ENCODE measurements at regions not wholly inside any gene's neighbourhood (a gene's known extent, or its start where the extent isn't known, plus 50 kb on each side); places are given as distances from the start of the nearest gene placed in this dataset.

- TF ChIP-seq SIN3A (IDR thresholded peaks at IDR 0.05; ENCODE audit: low read depth) = no peak
- TF ChIP-seq ZFX (IDR thresholded peaks at IDR 0.05) = no peak
- TF ChIP-seq SRF (IDR thresholded peaks at IDR 0.05; ENCODE audit: low read depth) = no peak
- TF ChIP-seq CEBPB (IDR thresholded peaks at IDR 0.05; ENCODE audit: low read depth) = no peak
- TF ChIP-seq REST (IDR thresholded peaks at IDR 0.05; ENCODE audit: low read depth) = no peak
- TF ChIP-seq ZNF274 (IDR thresholded peaks at IDR 0.05; ENCODE audit: low read depth, low read length) = no peak
- no peak for TF ChIP-seq JUND (IDR thresholded peaks at IDR 0.05)
- no peak for TF ChIP-seq POLR2AphosphoS5 (IDR thresholded peaks at IDR 0.05; ENCODE audit: low read depth, low read length)
- no peak for TF ChIP-seq SP1 (IDR thresholded peaks at IDR 0.05; ENCODE audit: low read depth)
Observed at GRCh38 chr15:61479613-61480012, 250.5 kb upstream of the RORA start (continued).

- BruUV-seq (replicated peaks) = no TSS peak
- ChIA-PET RAD21 (ENCODE audit: low non-redundant PET in 1 of 2, low total read pairs in 2 of 2, uncharacterized antibody in 2 of 2, unreplicated experiment in 2 of 2) (no interaction called here), POLR2A (no interaction called here), CTCF (no interaction called here)
- no peak overlapping the region for H3K4me2 ChIP-seq (ENCODE audit: low read length)
- H3K9me3 ChIP-seq (ENCODE audit: control insufficient read depth in 1 of 2, insufficient read depth in 1 of 2, low read depth in 1 of 2, low read length in 2 of 2) = peaks cover 0 to 3% of the 10 kb centered on the region in 2 experiments; a peak in 1 of 4 replicates
- DNase-seq (ENCODE audit: low read depth, low spot score) (no peak), ATAC-seq (no peak)
- no peaks in the 10 kb centered on the region for H3K27me3 ChIP-seq (ENCODE audit: insufficient read depth, low read length)
- TF ChIP-seq POLR2AphosphoS5 (IDR thresholded peaks at IDR 0.05; ENCODE audit: low read depth, low read length) (no peak), CTCF (IDR thresholded peaks at IDR 0.05 in 2 of 3, conservative IDR thresholded peaks at IDR 0.05 in 1 of 3; ENCODE audit: borderline replicate concordance in 1 of 3, insufficient read depth in 1 of 3, low read depth in 2 of 3, low read length in 2 of 3) (no peak), POLR2A (IDR thresholded peaks at IDR 0.05; ENCODE audit: borderline replicate concordance, extremely low read depth, insufficient read depth, insufficient read length) (no peak), RAD21 (IDR thresholded peaks at IDR 0.05; ENCODE audit: low read depth) (no peak), CBX3 (IDR thresholded peaks at IDR 0.05; ENCODE audit: low read depth) (no peak)
- H4K20me1 ChIP-seq (ENCODE audit: insufficient read depth) = no peaks in the 10 kb centered on the region
- no peaks in the 10 kb centered on the region for H3K36me3 ChIP-seq (ENCODE audit: control insufficient read depth in 1 of 2, insufficient read depth in 2 of 2, low read length in 2 of 2)
- H3K27ac ChIP-seq (ENCODE audit: low read depth, low read length) = no peak overlapping the region
- no peak overlapping the region for H3K9ac ChIP-seq (ENCODE audit: low read length)
- H2AFZ ChIP-seq (ENCODE audit: low read depth, low read length, poor library complexity, severe bottlenecking) = no peak overlapping the region
- no peaks in the 10 kb centered on the region for H3K9me2 ChIP-seq (ENCODE audit: insufficient read depth)
- no peaks in the 10 kb centered on the region for H3K4me1 ChIP-seq (ENCODE audit: control insufficient read depth in 1 of 2, insufficient read depth in 2 of 2, low read length in 2 of 2)
- H3K79me2 ChIP-seq (ENCODE audit: insufficient read depth, low read length) = no peaks in the 10 kb centered on the region
- intact Hi-C loops (cut with micrococcal nuclease) = no loop called here
- H3K4me3 ChIP-seq (replicated peaks in 1 of 2; ENCODE audit: low read depth in 1 of 2, low read length in 2 of 2) = no peak overlapping the region
Observed at GRCh38 chr15:61476741-61477140, 247.6 kb upstream of the RORA start.
